Neural cell (in vitro differentiated cells): ENCODE measurements at regions not wholly inside any gene's neighbourhood (a gene's known extent, or its start where the extent isn't known, plus 50 kb on each side); places are given as distances from the start of the nearest gene placed in this dataset.

Experiments used
- H2AFZ ChIP-seq: fragments of 200-600, 300-800 bp; sonication (generic), shearing (Covaris generic); 2 replicates; pipeline ENCODE4 v1.6.0; 2014; ENCODE audit warnings: low read depth, mild to moderate bottlenecking, antibody characterized with exemption, low read length, moderate library complexity
- H3F3A ChIP-seq: fragments of 200-600 bp; shearing (Covaris generic); 2 replicates; pipeline ENCODE4 v1.6.1; 2016; ENCODE audit warnings: mild to moderate bottlenecking, moderate library complexity, mixed read lengths, antibody characterized with exemption, low read length; ENCODE audit not compliant: insufficient read depth, poor library complexity, severe bottlenecking
- H3K27ac ChIP-seq: fragments of 200-600, 300-800 bp; sonication (generic), shearing (Covaris generic); 2 replicates; pipeline ENCODE4 v1.5.1; 2014; ENCODE audit warnings: mild to moderate bottlenecking, low read length, moderate library complexity
- H3K27me3 ChIP-seq: fragments of 300-800, 200-600 bp; sonication (generic), shearing (Covaris generic); 2 replicates; pipeline ENCODE4 v1.6.0; 2014; ENCODE audit warnings: mild to moderate bottlenecking, low read depth, low read length, moderate library complexity; ENCODE audit not compliant: insufficient read depth
- H3K36me3 ChIP-seq: fragments of 300-800, 200-600 bp; sonication (generic), shearing (Covaris generic); 2 replicates; pipeline ENCODE4 v1.5.1; 2014; ENCODE audit warnings: mild to moderate bottlenecking, antibody characterized with exemption, low read length, moderate library complexity; ENCODE audit not compliant: insufficient read depth
- H3K4me2 ChIP-seq: fragments of 300-800, 200-600 bp; sonication (generic), shearing (Covaris generic); 2 replicates; pipeline ENCODE4 v1.6.0; 2014; ENCODE audit warnings: mild to moderate bottlenecking, low read length
- H3K4me3 ChIP-seq: fragments of 300-800, 200-600 bp; sonication (generic), shearing (Covaris generic); 2 replicates; pipeline ENCODE4 v1.5.1; 2014; ENCODE audit warnings: mild to moderate bottlenecking, low read length, moderate library complexity
- H3K79me2 ChIP-seq: fragments of 200-600 bp; shearing (Covaris generic); replicated peaks from 2 replicates; pipeline ENCODE4 v1.6.0; 2014; ENCODE audit warnings: mild to moderate bottlenecking, low read length, moderate library complexity; ENCODE audit not compliant: insufficient read depth
- H3K9ac ChIP-seq: fragments of 300-800, 200-600 bp; sonication (generic), shearing (Covaris generic); 2 replicates; pipeline ENCODE4 v1.6.1; 2016; ENCODE audit warnings: mild to moderate bottlenecking, low read length, mixed read lengths
- H3K9me2 ChIP-seq: fragments of 200-600 bp; shearing (Covaris generic); 2 replicates; pipeline ENCODE4 v1.6.1; 2016; ENCODE audit warnings: mild to moderate bottlenecking, low read length, mixed read lengths; ENCODE audit not compliant: insufficient read depth
- H3K9me3 ChIP-seq: fragments of 200-600, 300-800 bp; sonication (generic), shearing (Covaris generic); 2 replicates; pipeline ENCODE4 v1.6.1; 2016; ENCODE audit warnings: mild to moderate bottlenecking, mixed run types, low read length, moderate library complexity, mixed read lengths
- H4K20me1 ChIP-seq: fragments of 200-600 bp; shearing (Covaris generic); 2 replicates; pipeline ENCODE4 v1.6.1; 2016; ENCODE audit warnings: mild to moderate bottlenecking, mixed run types; ENCODE audit not compliant: insufficient read depth
- EP300 ChIP-seq: fragments of 450-650 bp; conservative IDR thresholded peaks from 2 replicates; pipeline ENCODE4 v1.6.1; 2014; ENCODE audit warnings: antibody characterized with exemption, mild to moderate bottlenecking, moderate library complexity; ENCODE audit not compliant: poor library complexity, severe bottlenecking
- EZH2 ChIP-seq: fragments of 200-600, 300-800 bp; shearing (Covaris generic), sonication (generic); IDR thresholded peaks from 2 replicates; pipeline ENCODE4 v1.6.1; 2014; ENCODE audit warnings: antibody characterized with exemption, low read length, borderline replicate concordance, mild to moderate bottlenecking; ENCODE audit not compliant: insufficient read depth, poor library complexity, severe bottlenecking
- MXI1 ChIP-seq: fragments of 450-650 bp; conservative IDR thresholded peaks from 2 replicates; pipeline ENCODE4 v1.6.1; 2014; ENCODE audit warnings: antibody characterized with exemption, mild to moderate bottlenecking; ENCODE audit not compliant: poor library complexity, severe bottlenecking
- POLR2AphosphoS5 ChIP-seq: IDR thresholded peaks from 2 replicates; pipeline ENCODE4 v1.6.1; 2012
- RAD21 ChIP-seq: fragments of 450-650 bp; conservative IDR thresholded peaks from 2 replicates; pipeline ENCODE4 v1.6.1; 2014; ENCODE audit warnings: antibody characterized with exemption, mild to moderate bottlenecking, moderate library complexity
- SMC3 ChIP-seq: fragments of 450-650 bp; conservative IDR thresholded peaks from 2 replicates; pipeline ENCODE4 v1.6.1; 2014; ENCODE audit warnings: antibody characterized with exemption, mild to moderate bottlenecking, moderate library complexity; ENCODE audit not compliant: poor library complexity
- TAF1 ChIP-seq: IDR thresholded peaks from 2 replicates; pipeline ENCODE4 v1.6.1; 2012; ENCODE audit warnings: low read depth
- TF ChIP-seq, protein P1 (sequence below): fragments of 450-650 bp; IDR thresholded peaks from 2 replicates; pipeline ENCODE4 v1.5.1; 2014; ENCODE audit warnings: antibody characterized with exemption, mild to moderate bottlenecking, moderate library complexity; ENCODE audit not compliant: poor library complexity, severe bottlenecking
- TF ChIP-seq, protein P2 (sequence below): IDR thresholded peaks from 2 replicates; pipeline ENCODE4 v1.6.1; 2012; ENCODE audit warnings: borderline replicate concordance

DNA sequence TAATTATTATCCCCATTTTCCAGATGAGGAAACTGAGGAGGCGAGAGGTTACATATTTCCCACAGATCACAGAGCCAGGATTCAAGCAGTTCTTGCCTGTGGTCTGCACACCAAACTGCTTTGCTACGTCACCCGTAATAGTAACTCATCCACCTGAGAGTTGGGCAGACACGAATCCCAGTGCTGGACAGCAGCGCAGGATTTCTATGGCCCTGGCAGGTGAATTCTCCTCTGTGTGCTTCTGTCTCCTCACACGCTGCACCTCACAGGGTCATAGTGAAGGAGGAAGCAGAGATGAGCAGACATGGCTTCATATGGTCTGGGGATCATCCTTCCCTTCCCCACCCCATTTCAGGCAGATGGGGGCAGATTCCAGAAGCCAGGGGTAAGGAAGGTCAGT lies 127.0 kb upstream of the LRFN2 start:
- Histone ChIP-seq H3K27ac (no peak overlapping the region), H3F3A (no peaks in the 10 kb centered on the region), H3K36me3 (no peaks in the 10 kb centered on the region), H3K9me2 (no peaks in the 10 kb centered on the region), H4K20me1 (no peaks in the 10 kb centered on the region), H3K4me3 (no peak overlapping the region), H3K4me2 (no peak overlapping the region), H3K9ac (no peak overlapping the region), H3K9me3 (no peaks in the 10 kb centered on the region), H3K79me2 (no peaks in the 10 kb centered on the region), H2AFZ (no peak overlapping the region), H3K27me3 (no peaks in the 10 kb centered on the region)
- TF ChIP-seq EP300 (no peak), POLR2AphosphoS5 (no peak), SMC3 (no peak), EZH2 (no peak), RAD21 (no peak), TAF1 (no peak), MXI1 (no peak)
- TF ChIP-seq, protein P1, sequence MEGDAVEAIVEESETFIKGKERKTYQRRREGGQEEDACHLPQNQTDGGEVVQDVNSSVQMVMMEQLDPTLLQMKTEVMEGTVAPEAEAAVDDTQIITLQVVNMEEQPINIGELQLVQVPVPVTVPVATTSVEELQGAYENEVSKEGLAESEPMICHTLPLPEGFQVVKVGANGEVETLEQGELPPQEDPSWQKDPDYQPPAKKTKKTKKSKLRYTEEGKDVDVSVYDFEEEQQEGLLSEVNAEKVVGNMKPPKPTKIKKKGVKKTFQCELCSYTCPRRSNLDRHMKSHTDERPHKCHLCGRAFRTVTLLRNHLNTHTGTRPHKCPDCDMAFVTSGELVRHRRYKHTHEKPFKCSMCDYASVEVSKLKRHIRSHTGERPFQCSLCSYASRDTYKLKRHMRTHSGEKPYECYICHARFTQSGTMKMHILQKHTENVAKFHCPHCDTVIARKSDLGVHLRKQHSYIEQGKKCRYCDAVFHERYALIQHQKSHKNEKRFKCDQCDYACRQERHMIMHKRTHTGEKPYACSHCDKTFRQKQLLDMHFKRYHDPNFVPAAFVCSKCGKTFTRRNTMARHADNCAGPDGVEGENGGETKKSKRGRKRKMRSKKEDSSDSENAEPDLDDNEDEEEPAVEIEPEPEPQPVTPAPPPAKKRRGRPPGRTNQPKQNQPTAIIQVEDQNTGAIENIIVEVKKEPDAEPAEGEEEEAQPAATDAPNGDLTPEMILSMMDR, result no peak
- TF ChIP-seq, protein P2, sequence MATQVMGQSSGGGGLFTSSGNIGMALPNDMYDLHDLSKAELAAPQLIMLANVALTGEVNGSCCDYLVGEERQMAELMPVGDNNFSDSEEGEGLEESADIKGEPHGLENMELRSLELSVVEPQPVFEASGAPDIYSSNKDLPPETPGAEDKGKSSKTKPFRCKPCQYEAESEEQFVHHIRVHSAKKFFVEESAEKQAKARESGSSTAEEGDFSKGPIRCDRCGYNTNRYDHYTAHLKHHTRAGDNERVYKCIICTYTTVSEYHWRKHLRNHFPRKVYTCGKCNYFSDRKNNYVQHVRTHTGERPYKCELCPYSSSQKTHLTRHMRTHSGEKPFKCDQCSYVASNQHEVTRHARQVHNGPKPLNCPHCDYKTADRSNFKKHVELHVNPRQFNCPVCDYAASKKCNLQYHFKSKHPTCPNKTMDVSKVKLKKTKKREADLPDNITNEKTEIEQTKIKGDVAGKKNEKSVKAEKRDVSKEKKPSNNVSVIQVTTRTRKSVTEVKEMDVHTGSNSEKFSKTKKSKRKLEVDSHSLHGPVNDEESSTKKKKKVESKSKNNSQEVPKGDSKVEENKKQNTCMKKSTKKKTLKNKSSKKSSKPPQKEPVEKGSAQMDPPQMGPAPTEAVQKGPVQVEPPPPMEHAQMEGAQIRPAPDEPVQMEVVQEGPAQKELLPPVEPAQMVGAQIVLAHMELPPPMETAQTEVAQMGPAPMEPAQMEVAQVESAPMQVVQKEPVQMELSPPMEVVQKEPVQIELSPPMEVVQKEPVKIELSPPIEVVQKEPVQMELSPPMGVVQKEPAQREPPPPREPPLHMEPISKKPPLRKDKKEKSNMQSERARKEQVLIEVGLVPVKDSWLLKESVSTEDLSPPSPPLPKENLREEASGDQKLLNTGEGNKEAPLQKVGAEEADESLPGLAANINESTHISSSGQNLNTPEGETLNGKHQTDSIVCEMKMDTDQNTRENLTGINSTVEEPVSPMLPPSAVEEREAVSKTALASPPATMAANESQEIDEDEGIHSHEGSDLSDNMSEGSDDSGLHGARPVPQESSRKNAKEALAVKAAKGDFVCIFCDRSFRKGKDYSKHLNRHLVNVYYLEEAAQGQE, result no peak

DNA sequence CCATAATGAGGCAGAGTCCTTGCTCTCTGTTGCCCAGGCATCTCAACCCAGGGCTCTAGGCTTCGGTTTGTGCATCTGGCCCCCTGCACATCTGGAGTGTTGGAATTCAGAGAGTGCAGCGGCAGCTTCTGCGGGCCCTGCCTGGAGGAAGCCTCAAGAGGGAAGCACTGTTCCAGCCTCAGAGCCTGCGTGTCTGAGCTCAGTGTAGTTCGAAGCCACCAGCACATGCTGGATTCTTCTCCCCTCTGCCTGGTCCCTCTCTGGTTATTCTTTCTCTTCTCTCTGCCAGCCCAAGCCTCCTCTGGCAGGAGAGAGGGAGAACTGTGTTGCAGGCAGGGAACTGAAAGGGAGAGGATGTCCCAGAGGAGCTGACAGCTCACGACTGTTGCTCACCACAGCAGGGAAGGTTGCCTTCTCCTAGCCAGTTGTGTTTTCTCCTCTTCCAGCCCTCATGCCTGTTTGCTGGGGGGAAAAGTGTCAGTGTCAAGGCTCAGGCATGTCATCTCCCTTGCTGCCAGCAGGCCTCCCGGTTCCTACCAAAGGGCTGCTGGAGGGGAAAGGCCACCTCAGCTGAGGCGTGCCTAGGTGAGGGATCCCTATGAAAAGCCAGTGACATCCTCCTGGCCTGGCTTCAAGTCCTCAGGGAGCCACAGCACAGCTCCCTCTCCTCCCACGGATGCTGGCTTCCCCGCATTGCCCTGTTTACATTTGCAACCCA lies 126.0 kb upstream of the LRFN2 start:
- Histone ChIP-seq H2AFZ (no peak overlapping the region), H3F3A (no peaks in the 10 kb centered on the region), H3K36me3 (no peaks in the 10 kb centered on the region), H3K9me2 (no peaks in the 10 kb centered on the region), H3K79me2 (no peaks in the 10 kb centered on the region), H4K20me1 (no peaks in the 10 kb centered on the region), H3K27me3 (no peaks in the 10 kb centered on the region), H3K4me2 (no peak overlapping the region), H3K9ac (no peak overlapping the region), H3K9me3 (no peaks in the 10 kb centered on the region), H3K27ac (no peak overlapping the region), H3K4me3 (no peak overlapping the region)
- TF ChIP-seq EP300 (no peak), POLR2AphosphoS5 (no peak), RAD21 (peak; percentile 27), TAF1 (no peak), MXI1 (no peak)
- TF ChIP-seq, protein P1, result peak; percentile 31
